ENCODE measurements at regions not wholly inside any gene's neighbourhood (a gene's known extent, or its start where the extent isn't known, plus 50 kb on each side); places are given as distances from the start of the nearest gene placed in this dataset.

- TF ChIP-seq, protein P1, sequence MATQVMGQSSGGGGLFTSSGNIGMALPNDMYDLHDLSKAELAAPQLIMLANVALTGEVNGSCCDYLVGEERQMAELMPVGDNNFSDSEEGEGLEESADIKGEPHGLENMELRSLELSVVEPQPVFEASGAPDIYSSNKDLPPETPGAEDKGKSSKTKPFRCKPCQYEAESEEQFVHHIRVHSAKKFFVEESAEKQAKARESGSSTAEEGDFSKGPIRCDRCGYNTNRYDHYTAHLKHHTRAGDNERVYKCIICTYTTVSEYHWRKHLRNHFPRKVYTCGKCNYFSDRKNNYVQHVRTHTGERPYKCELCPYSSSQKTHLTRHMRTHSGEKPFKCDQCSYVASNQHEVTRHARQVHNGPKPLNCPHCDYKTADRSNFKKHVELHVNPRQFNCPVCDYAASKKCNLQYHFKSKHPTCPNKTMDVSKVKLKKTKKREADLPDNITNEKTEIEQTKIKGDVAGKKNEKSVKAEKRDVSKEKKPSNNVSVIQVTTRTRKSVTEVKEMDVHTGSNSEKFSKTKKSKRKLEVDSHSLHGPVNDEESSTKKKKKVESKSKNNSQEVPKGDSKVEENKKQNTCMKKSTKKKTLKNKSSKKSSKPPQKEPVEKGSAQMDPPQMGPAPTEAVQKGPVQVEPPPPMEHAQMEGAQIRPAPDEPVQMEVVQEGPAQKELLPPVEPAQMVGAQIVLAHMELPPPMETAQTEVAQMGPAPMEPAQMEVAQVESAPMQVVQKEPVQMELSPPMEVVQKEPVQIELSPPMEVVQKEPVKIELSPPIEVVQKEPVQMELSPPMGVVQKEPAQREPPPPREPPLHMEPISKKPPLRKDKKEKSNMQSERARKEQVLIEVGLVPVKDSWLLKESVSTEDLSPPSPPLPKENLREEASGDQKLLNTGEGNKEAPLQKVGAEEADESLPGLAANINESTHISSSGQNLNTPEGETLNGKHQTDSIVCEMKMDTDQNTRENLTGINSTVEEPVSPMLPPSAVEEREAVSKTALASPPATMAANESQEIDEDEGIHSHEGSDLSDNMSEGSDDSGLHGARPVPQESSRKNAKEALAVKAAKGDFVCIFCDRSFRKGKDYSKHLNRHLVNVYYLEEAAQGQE (IDR thresholded peaks at IDR 0.05; ENCODE audit: low read depth): no peak
- TF ChIP-seq RAD21 (IDR thresholded peaks at IDR 0.05; ENCODE audit: low read depth) (no peak), EP300 (IDR thresholded peaks at IDR 0.05; ENCODE audit: borderline replicate concordance) (no peak), TAF1 (IDR thresholded peaks at IDR 0.05; ENCODE audit: low read depth) (no peak), USF1 (IDR thresholded peaks at IDR 0.05) (no peak), CREB1 (IDR thresholded peaks at IDR 0.05; ENCODE audit: low read depth) (no peak), FOXM1 (IDR thresholded peaks at IDR 0.05; ENCODE audit: borderline replicate concordance, low read depth) (no peak), CEBPB (IDR thresholded peaks at IDR 0.05) (no peak), ZBTB7A (IDR thresholded peaks at IDR 0.05; ENCODE audit: low read depth) (no peak), NFIC (IDR thresholded peaks at IDR 0.05) (no peak)
- TF ChIP-seq, protein P2, sequence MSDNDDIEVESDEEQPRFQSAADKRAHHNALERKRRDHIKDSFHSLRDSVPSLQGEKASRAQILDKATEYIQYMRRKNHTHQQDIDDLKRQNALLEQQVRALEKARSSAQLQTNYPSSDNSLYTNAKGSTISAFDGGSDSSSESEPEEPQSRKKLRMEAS (IDR thresholded peaks at IDR 0.05): no peak
Measured at GRCh38 chr2:199092419-199092818, 365.3 kb downstream of the SATB2 start.

Data from Ishikawa (cell line).